HL-60 (cell line): ENCODE measurements at regions not wholly inside any gene's neighbourhood (a gene's known extent, or its start where the extent isn't known, plus 50 kb on each side); places are given as distances from the start of the nearest gene placed in this dataset.

Source experiments
- CTCF ChIP-seq: IDR thresholded peaks from one replicate; pipeline ENCODE4 v1.5.1; 2011; ENCODE audit warnings: low read length, control low read depth, inconsistent platforms; ENCODE audit not compliant: insufficient read depth
- POLR2AphosphoS5 ChIP-seq: IDR thresholded peaks from 2 replicates; pipeline ENCODE4 v1.6.1; 2012; ENCODE audit warnings: low read depth
- REST ChIP-seq: IDR thresholded peaks from 2 replicates; pipeline ENCODE4 v1.6.1; 2012; ENCODE audit warnings: low read depth; ENCODE audit not compliant: insufficient replicate concordance
- SPI1 ChIP-seq: IDR thresholded peaks from 2 replicates; pipeline ENCODE4 v1.6.1; 2012; ENCODE audit warnings: low read depth, mild to moderate bottlenecking, borderline replicate concordance

- TF ChIP-seq CTCF (no peak), REST (no peak), POLR2AphosphoS5 (no peak), SPI1 (no peak)
Observed at GRCh38 chr3:87329065-87329464, 52.7 kb upstream of the POU1F1 start.
